Right ventricle myocardium inferior (tissue), 1 donor: ENCODE measurements at regions not wholly inside any gene's neighbourhood (a gene's known extent, or its start where the extent isn't known, plus 50 kb on each side); places are given as distances from the start of the nearest gene placed in this dataset.

ENCODE experiments used
- ATAC-seq: fragments of 200-7000 bp; cut with Tn5 transposase; one replicate; pipeline ENCODE4 v1.9.1; 2020; ENCODE audit warnings: mild to moderate bottlenecking, moderate library complexity
- DNase-seq: peaks from one replicate; pipeline ENCODE4 v3.0.0; 2021; ENCODE audit errors: missing footprints
- intact Hi-C: fragments of 100-400 bp; cut with DNase I; formaldehyde crosslinking; loops from one replicate; pipeline ENCODE4 v1.11.0; 2022
- donor health status: DM: no; HTN: yes; CAD: no; lungs with severe emphysema.

DNA sequence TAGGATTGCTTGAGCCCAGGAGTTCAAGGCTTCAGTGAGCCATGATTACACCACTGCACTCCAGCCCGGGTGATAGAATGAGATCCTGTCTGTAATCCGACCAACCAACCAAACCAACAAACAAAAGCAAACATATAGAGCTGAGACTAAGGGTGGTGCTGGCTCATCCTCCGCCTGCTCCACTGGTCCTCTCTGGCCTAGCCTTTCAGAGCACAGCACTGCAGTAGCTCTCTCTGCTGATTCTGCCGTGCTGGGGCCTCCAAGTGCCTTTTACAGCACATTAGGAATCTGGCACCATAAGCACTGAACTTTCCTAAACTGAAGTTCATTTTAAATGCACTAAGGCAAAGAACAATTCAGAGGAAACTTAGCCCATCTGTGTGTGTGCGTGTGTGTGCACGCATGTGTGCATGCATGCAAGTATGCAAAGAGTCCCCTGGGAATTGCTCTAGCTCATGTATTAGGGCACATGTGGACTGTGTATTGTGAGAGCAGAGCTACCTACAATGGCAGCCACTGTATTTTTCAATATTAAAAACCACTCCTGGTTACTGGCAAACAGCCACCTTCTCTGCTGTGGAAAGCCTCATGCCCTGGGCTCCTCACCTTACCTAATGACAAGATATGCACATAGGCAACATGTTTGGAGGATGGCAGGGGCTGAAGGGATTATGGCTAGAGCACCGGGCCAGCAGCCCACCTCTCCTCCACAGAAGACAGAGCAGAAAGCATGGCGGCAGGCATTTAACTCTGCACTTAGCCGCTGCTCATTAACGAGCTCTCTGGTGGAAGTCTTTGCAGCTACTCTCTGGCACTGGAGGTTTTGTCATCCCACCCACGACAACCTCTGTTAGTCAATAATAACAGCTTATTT is 223.1 kb upstream of the TSHZ3 start:
- intact Hi-C loops = no loop called here
- no peak for DNase-seq
- ATAC-seq = no peak

DNA sequence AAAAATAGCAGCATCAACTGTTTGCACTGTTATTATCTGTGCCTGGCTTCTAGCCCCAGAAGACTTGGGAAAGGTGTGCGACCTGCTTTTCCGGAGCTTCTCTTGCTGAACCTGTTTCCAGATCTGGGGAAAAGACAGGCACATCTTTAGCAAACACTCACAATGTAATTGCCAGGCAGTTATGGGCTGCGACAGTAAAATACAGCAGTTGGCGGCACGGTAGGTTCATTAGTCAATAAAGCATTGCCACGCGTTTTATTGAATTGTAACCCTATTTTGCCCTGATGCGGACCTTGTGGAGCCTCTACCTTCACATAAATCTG is 223.7 kb upstream of the TSHZ3 start:
- intact Hi-C loops = no loop called here
- DNase-seq (no peak), ATAC-seq (no peak)

DNA sequence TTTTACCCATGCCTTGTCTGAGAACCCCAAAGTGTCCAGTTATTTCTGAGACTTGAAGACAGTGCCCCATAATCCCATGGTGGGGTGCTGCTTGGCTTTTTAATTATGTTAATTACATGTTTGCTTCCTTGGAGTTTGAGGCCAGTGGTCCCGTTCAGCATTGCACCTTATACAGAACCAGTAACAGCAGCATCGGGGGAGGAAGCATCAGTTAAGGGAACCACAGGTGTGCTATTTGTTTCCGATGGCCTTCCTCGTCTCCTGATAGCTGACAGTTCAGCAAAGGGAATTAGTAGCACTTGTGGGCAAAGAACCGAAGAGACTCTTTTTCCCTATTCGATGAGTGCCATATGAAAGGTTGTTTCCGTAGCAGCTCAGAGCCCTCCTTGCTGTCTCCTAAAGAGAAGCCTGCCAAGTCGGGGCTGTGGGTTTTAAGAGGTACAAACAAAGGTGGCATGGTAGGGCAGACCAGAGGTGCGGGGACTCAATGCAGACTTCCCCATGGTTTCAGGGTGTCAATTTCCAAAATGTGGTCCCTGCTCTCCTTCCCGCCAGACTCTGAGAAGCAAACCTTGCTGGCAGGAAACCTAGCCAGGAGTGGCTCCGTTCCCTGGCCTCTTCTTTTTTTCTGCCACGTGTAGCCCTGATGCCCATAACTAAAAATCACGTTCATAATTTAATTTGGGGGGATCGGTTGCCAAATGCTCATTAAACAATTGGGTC is 225.2 kb upstream of the TSHZ3 start:
- intact Hi-C loops = no loop called here
- no peak for DNase-seq
- no peak for ATAC-seq

DNA sequence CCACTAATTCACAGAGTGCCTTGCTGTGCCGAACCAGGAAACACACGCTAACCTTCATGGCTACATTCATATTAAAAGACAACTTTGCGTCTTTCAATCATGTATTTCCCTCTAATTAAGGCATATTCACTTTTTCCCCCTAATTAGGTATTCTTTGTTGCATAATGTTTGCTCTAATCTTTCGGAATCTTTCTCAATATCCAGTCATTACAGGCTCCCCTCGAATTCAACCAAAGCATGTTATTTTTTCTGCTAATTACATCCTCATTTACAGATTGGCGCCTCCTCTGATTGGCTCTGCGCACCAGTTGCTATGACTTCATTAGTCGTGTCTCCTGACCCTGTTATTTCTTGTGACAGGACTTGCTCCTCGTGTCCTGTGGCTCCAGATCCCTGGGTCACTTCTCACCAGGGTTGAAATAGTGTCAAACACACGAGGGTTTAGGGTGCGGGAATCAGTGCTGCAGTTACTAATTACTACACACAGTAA is 226.7 kb upstream of the TSHZ3 start:
- DNase-seq (no peak), ATAC-seq (no peak)
- intact Hi-C loops = no loop called here

DNA sequence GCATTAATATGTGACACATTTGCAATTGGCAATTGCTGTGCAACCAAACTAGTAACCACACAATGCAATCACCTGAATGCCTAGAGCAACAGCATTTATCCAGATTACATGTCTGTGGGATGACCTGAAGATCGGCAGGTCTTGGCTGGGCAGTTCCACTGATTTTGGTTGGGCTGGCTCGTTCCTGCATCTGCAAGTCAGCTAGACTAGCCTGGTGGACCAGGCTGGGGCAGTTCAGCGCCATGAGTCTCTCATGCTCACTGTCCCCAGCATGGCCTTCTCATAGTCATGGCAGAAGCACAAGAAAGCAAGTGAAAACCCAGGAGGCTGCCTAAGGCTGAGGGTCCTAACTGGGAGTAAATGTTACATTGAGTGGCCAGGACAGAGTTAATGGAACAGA is 229.1 kb upstream of the TSHZ3 start:
- DNase-seq (no peak), ATAC-seq (no peak)
- intact Hi-C loops = no loop called here

DNA sequence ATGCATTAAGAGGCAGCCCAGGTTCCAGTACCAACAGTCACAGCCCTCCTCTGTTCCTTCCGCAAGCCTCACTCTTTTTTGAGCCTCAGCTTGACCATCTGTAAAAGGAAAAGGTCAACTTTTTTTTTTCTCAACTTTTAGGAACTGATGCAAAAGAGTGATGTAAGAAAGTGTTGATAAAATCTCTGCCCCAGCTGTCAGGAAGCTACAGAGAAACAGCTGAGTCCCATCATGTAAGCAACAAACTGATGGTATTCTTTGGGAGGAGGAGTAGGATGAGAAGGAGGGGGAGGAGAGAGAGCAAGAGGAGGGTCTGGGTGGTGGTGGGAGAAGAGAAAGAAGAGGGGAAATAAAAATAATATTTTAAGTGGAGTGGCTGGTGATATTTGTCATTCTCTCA is 233.9 kb upstream of the TSHZ3 start:
- peak; percentile 44 for ATAC-seq
- intact Hi-C loops = no loop called here
- DNase-seq = no peak

DNA sequence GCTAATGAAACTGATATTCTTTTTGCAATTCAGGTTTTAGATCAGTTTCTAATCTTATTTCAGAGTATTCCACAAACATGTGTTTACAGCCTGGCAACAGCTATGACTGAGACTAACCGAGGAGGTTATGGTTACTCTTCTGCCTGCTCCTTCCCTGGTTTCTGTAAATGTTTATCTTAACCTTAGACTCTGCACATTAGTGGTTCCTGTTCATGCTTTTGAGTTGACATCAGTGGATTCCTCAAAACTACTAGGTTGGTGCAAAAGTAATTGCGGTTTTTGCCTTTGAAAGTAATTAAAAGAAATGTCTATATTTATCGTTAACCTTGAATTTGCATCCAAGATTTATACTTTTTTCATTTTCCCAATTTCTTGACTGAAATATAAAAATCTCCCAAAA is 237.0 kb upstream of the TSHZ3 start:
- DNase-seq (no peak), ATAC-seq (no peak)
- intact Hi-C loops = no loop called here

DNA sequence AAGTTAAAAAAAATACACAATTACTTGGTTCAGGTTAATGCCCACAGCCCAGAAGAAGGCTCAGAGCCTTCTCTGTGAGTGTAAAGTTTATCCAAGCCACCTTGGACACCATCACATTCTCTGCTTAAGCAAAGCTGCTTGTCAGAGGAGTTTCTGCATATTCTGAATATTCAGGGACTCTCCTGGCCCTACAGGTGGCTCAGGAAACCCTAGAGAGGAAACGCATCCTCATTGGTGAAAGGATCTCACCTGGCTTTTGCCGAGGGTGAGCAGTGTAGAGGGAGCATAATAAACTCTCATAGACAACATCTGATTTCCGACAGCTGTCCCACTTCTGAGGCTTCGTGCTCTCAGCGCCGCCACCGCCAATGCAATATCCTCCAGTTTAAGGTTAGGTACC is 239.9 kb upstream of the TSHZ3 start:
- intact Hi-C loops = no loop called here
- no peak for DNase-seq

DNA sequence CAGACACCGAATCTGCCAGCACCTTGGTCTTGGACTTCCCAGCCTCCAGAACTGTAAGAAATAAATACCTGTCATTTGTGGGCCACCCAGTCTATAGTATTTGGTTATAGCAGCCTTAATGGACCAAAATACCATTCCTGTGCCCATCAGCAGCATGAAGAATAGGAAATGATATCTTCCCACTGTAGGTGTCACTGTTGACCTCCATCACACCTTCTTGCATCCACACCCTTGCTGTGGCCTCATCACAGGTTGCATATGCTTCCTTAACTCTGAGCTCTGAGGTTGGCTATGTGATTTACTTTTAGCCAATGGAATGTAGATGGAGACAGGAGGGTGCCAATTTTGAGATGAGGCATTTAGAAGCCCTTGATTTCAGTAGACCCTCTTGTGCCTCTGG is 242.0 kb upstream of the TSHZ3 start:
- DNase-seq = no peak
- no peak for ATAC-seq
- intact Hi-C loops = no loop called here

More for the DNA sequence above, 239.9 kb upstream of the TSHZ3 start:
- no peak for ATAC-seq

DNA sequence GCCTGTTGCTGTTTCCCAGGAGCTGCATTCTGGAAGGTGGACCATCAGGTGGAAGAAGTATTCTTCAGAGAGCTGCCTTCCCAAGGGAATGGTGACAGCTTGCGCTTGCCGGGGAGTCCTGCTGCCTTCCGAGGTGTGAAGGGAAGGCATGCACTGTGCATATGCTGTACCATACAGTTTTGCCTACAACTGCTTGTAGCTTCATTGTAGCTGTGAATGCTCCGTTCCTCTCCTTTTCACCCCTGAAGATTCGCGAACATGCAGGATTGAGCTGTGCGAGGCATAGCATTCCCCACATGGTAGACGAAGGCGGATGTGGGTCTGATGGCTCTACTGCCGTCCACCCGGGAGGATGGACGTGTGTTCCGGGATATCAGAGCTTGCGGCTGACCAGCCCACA is 243.2 kb upstream of the TSHZ3 start:
- intact Hi-C loops = no loop called here
- no peak for DNase-seq
- ATAC-seq = no peak

DNA sequence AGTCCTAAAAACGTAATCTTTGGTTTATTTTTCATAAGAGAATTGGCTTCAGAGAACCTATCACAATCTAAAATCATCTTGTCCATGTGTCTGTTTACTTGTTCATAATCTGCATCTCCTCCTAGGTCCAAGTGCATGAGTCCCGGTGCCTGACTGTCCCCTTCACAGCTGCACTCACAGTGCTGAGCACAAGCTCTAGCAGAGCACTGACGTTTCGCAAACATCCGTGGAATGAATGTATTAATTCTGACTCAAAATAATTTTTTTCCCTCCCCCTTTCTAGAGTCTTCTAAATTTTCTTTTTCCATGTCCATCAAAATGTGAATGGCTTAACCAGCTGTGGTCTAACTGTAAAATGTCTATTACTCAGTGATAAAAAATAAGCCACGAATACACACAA is 245.5 kb upstream of the TSHZ3 start:
- intact Hi-C loops = no loop called here
- no peak for ATAC-seq

DNA sequence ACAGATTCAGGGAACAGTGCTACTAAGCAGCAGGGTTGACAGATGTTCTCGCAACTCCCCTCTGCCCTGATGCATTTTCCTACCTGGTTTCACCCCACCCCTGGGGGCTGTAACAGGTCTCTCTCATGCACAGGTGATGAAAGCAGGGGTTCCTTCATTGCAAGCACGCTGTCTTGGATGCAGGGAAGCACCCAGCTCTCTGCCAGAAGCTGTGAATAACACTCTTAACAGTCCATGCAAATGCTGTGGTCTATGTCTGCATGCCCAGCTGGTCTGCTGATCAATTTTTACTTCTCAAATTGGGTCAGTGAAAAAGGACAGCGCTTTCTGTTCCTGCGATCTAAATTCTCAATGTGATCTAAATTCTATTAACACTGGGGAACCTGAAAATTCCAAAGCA is 246.3 kb upstream of the TSHZ3 start:
- ATAC-seq = no peak
- intact Hi-C loops = no loop called here
- no peak for DNase-seq

More for the DNA sequence above, 245.5 kb upstream of the TSHZ3 start:
- DNase-seq = no peak

DNA sequence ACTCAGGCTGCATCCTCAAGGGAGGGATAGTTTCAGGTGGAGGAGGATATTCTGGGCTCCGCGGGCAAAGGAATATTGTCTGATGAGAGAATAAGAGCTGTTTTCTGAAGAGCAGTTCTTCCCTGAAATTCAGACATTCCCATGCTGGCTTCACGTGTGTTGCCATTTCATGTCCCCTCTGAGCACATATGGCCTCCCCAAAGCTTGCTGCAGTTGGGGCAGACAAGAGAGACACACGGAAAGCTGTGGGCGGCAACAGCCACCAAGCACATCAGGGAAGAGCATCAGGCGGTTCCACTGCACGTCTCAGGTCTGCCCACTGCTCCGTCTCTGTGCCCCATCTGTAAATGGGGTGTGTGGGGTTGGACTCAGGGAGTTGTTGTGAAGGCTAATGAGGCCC is 247.5 kb upstream of the TSHZ3 start:
- ATAC-seq = no peak

DNA sequence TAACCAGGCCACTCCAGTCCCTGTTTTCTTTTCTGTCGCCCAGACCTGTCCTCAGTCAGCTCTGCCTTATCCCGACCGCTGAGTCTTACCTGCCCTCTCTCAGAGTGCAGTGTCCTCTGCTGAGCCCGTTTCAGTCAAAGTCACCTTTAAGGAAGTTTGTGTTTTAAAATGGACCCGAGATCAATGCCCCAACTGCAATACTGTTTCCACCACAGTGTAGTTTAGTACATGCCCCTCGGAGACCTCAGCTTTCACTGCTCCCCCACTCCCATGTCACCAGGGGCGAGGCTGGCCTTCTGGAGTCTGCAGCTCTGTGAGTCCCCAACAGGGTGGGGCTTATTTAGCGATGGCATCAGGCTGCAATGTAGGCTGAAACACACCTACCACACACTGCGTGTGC is 248.4 kb upstream of the TSHZ3 start:
- no peak for DNase-seq
- intact Hi-C loops = no loop called here
- no peak for ATAC-seq

More for the DNA sequence above, 247.5 kb upstream of the TSHZ3 start:
- intact Hi-C loops = no loop called here
- DNase-seq = no peak

DNA sequence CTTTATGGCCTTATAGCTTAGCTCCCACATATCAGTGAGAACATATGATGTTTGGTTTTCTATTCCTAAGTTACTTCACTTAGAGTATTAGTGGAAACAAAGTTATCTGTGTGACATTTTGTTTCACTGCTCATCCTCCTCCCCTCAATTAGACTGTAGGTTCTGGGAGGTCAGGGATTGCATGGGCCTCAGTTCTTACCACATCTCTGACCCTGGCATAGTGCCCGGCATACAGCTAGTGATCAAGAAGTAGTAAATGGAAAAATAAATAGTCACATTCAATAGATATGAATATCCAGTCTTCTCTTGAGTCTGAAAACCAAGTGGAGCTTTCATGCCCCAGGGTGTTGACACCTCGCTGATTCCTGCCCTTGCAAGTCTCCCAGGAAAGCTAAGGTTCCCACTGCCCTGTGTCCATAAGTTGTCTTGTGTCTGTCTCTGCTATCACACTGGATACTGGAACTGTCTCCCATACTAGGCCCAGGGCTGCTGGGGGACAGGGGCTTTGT is 249.5 kb upstream of the TSHZ3 start:
- DNase-seq (no peak), ATAC-seq (no peak)
- intact Hi-C loops = no loop called here

DNA sequence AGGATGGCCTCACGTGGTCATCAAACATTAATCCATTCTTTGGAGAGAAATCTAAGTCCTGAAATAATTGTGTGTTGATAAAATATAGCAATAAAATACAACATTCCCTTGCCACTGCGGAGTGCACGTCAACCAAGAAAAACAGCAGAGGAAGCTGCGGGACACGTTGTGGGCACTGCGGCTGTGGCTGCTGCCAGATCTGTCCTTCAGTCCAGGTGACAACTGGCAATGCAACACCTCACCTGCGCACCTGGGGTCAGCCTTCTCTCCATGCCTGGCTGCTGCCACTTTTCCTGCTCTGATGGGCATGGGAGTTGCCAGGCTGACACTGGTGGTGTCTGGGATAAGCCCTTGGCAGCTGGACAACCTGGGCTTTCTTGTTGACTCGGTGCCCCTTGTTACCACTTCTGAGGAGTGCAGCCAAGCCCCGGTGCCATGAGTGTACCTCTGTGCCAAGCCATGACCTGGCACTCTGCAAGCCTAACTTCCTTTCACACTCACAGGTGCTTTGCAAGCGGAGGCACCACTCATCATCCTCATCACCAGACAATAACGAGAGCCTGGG is 251.6 kb upstream of the TSHZ3 start:
- DNase-seq (no peak), ATAC-seq (no peak)
- intact Hi-C loops = no loop called here

DNA sequence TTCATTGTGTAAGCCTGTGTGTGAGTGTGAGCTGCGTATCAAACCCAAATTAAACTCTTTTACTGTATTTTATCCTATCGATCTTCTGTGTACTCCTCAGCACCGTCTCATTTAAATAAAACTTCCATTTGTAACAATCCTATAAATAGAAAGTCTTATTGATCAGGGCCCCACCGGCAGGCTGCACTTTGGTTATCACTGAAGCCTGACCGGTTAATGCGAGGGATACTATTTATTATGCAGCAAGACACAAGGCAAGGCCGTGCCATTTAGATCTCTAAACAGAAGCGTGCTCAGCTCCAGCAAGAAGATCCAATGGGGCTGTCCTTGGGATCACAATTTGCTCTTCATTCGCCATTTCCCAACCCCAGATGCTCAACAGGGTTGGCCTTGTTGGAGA is 252.6 kb upstream of the TSHZ3 start:
- intact Hi-C loops = no loop called here
- DNase-seq (no peak), ATAC-seq (no peak)

DNA sequence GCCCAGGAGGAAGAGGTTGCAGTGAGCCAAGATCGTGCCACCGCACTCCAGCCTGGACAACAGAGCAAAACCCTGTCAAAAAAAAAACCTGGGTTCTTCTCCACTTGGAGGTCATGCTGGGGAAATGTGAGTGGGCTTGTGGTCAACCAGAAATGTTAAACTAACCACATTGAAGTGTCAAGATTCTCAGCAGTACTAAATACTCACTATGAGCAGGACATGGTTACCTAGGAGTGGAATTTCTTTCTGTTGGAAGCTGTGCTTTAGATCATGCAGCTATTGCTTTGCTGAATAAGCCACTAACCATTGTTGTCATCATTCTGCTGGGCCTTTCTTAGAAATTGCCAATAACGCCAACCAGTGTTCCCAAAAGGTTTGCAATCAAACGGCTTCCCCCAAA is 253.3 kb upstream of the TSHZ3 start:
- DNase-seq = no peak
- no peak for ATAC-seq
- intact Hi-C loops = no loop called here

DNA sequence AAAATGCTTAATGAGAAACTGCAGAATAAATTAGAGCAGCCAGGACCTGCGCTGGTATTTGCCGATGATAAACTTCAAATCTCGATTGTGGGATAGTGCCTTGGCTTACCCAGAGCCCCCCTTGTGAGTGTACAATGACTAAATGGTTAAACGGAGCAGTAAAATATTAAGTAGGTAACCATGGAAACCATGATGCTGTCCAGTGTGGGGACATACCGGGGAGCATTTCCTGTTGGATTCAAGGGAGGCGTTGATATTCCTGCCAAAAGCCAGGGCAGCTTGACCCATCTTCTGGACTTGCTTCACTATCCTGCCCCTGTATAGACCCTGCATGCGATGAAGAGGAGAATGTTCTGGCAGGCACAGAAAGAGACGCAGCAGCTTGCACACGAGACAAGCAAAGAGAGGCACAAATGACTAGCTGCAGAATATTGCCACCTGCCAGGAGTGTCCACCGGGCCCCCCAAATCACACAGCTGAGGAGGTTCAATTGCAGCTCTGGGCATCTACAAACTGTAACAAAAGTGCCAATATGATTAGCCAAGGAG is 255.3 kb upstream of the TSHZ3 start:
- DNase-seq (no peak), ATAC-seq (no peak)
- intact Hi-C loops = no loop called here

DNA sequence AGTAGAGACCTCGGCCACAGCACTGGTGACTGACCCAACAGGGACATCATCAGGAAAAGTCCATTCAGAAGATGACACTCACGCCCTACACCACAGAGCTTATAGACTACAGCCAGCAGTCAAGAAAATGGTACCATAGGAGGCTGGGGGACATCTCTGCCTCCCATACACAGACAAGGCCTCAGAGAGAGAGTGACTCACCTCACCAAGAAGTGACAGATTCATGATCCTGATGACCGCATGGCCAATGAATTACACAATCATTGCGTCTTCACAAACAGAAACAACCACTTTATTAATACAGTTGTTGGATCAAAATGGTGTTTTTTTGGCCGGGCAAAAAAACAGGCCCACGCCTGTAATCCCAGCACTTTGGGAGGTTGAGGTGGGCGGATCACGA is 260.8 kb upstream of the TSHZ3 start:
- ATAC-seq (no peak), DNase-seq (no peak)
- intact Hi-C loops = no loop called here
